Subcutaneous abdominal adipose tissue (tissue), 5 donors: ENCODE measurements at regions not wholly inside any gene's neighbourhood (a gene's known extent, or its start where the extent isn't known, plus 50 kb on each side); places are given as distances from the start of the nearest gene placed in this dataset.

Experiments
- H3K27ac ChIP-seq: one replicate; pipeline ENCODE4 v1.7.0; 2013; ENCODE audit warnings: low read depth, mild to moderate bottlenecking, inconsistent platforms, low read length, moderate library complexity
- H3K27me3 ChIP-seq, 5 donors: one replicate each; pipeline ENCODE4 v1.7.0; 2013; ENCODE audit warnings: low read length in 5 of 5, inconsistent platforms in 1 of 5; ENCODE audit not compliant: control insufficient read depth in 5 of 5, insufficient read depth in 4 of 5
- H3K36me3 ChIP-seq, 5 donors: one replicate each; pipeline ENCODE4 v1.7.0; 2013; ENCODE audit warnings: low read length in 5 of 5; ENCODE audit not compliant: control insufficient read depth in 5 of 5, insufficient read depth in 5 of 5
- H3K4me1 ChIP-seq, 5 donors: one replicate each; pipeline ENCODE4 v1.7.0; 2013; ENCODE audit warnings: low read length in 5 of 5, mild to moderate bottlenecking in 3 of 5, moderate library complexity in 1 of 5; ENCODE audit not compliant: control insufficient read depth in 5 of 5, insufficient read depth in 5 of 5
- H3K4me3 ChIP-seq, 5 donors: one replicate each; pipeline ENCODE4 v1.7.0; 2013; ENCODE audit warnings: low read length in 5 of 5, low read depth in 1 of 5
- H3K9ac ChIP-seq, 5 donors: one replicate each; pipeline ENCODE4 v1.7.0; 2013; ENCODE audit warnings: low read length in 5 of 5, mild to moderate bottlenecking in 4 of 5, moderate library complexity in 3 of 5
- H3K9me3 ChIP-seq, 5 donors: one replicate each; pipeline ENCODE4 v1.7.0; 2013; ENCODE audit warnings: low read length in 5 of 5; ENCODE audit not compliant: control insufficient read depth in 5 of 5
- donor health status: healthy.
- donor health status: healthy.
- donor health status: healthy.
- donor health status: healthy.
- donor health status: healthy.

DNA sequence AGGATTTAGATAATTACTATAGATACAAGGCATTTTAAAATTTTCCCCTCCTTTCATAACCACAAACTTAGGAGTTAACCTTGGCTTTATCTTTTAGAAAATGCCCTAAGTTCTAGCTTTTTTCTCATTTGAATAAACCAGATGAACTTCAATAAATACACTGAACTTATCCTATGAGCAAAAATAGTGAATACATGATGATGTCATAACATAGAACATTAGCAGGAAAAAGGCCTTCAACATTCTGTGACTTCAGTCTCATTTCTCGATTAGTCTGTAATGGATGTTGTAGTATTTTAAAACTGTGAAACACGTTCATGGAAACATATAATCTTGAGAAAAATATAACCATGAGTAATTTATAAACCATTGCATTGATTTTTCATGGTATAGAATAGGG lies 550.7 kb downstream of the PKHD1 start:
- peaks cover 0 to 6% (median 3%) of the 10 kb centered on the region in 5 donors for H3K27me3 ChIP-seq

DNA sequence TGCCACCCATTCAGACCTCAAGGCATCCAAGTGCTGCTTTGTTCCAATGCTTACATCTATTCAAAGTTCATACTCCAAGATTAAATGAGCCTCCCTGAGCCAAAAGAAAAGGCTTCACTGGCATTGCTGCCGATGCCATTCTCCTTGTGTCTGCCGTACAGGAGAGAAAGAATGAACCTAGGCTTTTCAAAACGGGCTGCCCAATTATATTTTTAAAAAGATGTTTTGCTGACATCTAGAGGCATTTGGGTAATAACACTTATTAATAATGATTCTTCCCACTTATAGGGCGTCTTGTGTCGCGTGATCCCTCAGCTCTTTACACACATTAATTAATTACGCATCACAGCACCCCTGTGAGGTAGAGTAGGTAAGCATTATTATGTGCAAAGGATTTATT lies 545.6 kb downstream of the PKHD1 start:
- no peaks in the 10 kb centered on the region for H3K36me3 ChIP-seq
- no peak overlapping the region for H3K4me3 ChIP-seq
- H3K27me3 ChIP-seq, result peaks cover 0 to 6% (median 3%) of the 10 kb centered on the region in 5 donors
- no peak overlapping the region for H3K9ac ChIP-seq
- no peak overlapping the region for H3K27ac ChIP-seq
- no peaks in the 10 kb centered on the region for H3K9me3 ChIP-seq
- no peaks in the 10 kb centered on the region for H3K4me1 ChIP-seq

More for the DNA sequence above, 550.7 kb downstream of the PKHD1 start:
- H3K4me1 ChIP-seq, result peaks cover 0 to 4% (median 0%) of the 10 kb centered on the region in 5 donors
- H3K9me3 ChIP-seq, result no peaks in the 10 kb centered on the region
- H3K27ac ChIP-seq, result no peak overlapping the region
- H3K4me3 ChIP-seq, result no peak overlapping the region
- H3K9ac ChIP-seq, result no peak overlapping the region
- no peaks in the 10 kb centered on the region for H3K36me3 ChIP-seq

DNA sequence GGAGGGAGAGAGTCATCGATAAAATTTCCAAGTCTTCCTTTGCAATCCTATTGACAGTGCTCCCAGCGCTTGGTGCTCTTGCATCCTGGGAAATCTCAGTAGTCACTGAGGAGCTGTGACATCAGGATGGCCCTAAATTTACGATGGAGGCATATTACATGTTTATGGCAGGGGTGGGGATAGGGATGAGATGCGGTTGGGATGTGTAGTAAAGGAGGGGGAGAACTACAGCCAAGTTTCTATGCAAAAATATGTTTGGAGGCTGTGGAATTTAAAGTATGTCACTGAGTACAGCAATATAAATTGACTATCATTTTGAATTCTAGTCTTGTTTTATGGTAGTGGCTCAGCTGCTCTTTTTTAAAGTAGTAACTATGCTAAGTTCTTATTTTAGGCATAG lies 544.9 kb downstream of the PKHD1 start:
- Histone ChIP-seq H3K27ac (no peak overlapping the region), H3K9me3 (no peaks in the 10 kb centered on the region), H3K4me3 (no peak overlapping the region), H3K9ac (no peak overlapping the region), H3K36me3 (no peaks in the 10 kb centered on the region), H3K4me1 (no peaks in the 10 kb centered on the region), H3K27me3 (peaks cover 0 to 6% (median 3%) of the 10 kb centered on the region in 5 donors)

DNA sequence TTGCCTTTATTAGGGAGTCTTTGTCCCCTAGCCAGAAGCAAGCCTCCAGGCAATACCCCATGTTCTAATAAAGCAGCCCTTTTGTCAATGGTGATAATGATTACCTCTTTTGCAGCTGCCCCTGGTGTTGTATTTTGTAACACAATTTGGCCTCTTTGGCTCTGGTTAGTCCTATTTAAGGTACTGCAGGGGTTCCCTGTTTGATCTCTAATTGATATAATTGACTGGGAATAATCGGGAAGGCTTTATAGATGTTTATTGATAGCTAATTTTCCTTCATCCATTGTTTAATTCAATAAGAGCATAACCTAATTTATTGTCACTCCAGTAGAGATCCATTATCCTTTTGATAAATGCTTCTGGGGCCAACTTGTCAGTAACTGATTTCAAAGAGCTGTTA lies 537.2 kb downstream of the PKHD1 start:
- Histone ChIP-seq H3K9me3 (no peaks in the 10 kb centered on the region), H3K4me1 (no peaks in the 10 kb centered on the region), H3K4me3 (no peak overlapping the region), H3K27me3 (peaks cover 0 to 7% (median 0%) of the 10 kb centered on the region in 5 donors), H3K27ac (no peak overlapping the region), H3K36me3 (no peaks in the 10 kb centered on the region), H3K9ac (no peak overlapping the region)

DNA sequence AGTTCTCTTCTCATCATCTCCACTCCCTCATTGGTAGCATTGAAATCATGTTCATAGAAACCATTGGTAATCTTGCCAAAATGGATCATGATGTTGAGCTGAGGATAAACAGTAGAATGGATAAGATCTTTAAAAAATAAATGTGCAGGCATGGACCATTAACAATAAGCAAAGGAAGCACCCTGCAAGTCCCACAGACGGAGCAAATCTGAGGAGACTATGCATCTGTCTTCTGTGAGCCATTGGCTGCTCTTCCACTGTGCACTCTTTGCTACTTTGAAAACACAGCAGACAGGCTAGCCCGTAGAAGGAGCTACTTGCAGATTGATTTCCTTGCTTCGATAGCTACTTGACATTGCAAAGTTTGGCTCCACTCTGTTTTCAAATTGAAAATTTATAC lies 535.0 kb downstream of the PKHD1 start:
- Histone ChIP-seq H3K9ac (no peak overlapping the region), H3K27me3 (peaks cover 0 to 7% (median 0%) of the 10 kb centered on the region in 5 donors), H3K9me3 (no peaks in the 10 kb centered on the region), H3K4me1 (no peaks in the 10 kb centered on the region), H3K36me3 (no peaks in the 10 kb centered on the region), H3K27ac (no peak overlapping the region), H3K4me3 (no peak overlapping the region)

DNA sequence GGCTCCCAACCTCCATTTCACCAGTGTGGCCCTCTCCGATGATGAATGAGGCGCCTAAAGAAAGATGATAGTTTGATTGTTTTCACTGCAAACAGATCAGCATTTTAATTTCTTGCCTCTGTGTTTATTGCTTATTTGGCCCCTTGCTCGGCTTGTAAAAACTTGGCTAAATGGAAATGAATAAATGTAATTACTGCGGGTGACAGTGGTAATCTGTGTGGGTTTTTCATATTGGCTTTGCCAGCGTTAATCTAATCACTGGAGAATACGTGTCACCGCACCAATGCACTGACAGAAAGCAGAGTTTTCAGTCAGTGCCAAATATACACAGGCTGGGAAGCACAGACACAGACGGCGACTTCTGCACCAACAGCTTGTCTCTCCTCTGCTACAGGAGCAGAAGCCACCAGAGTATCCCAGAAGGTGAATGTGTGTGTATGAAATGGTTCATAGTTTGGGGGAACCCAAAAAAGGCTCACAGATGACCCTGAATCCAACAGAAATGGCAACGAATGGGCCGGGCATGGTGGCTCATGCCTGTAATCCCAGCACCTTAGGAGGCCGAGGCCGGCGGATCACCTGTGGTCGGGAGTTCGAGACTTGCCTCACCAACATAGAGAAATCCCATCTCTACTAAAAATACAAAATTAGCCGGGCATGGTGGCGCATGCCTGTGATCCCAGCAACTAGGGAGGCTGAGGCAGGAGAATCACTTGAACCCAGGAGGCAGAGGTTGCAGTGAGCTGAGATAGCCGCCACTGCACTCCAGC lies 534.0 kb downstream of the PKHD1 start:
- Histone ChIP-seq H3K36me3 (no peaks in the 10 kb centered on the region), H3K4me1 (no peaks in the 10 kb centered on the region), H3K27ac (no peak overlapping the region), H3K9ac (no peak overlapping the region), H3K4me3 (no peak overlapping the region), H3K9me3 (no peaks in the 10 kb centered on the region), H3K27me3 (peaks cover 0 to 7% (median 0%) of the 10 kb centered on the region in 5 donors)

DNA sequence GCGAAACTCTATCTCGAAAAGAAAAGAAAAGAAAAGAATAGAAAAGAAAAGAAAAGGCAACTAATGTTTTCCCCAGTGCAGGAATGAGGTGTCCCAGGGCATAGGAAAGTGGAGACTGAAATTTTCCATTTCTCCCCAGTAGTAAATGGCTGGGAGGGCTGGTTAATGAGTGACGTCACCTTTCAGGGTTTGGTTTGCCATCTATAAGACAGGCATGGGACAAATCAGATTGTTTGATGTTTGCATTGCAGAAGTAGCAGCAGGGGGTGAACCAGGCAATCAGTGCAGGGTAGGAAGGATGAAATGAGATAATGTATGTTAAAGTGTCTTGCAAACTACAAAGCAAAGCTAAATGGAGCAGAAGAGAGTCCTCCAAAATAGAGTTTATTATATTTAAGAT lies 533.4 kb downstream of the PKHD1 start:
- Histone ChIP-seq H3K4me1 (no peaks in the 10 kb centered on the region), H3K27ac (no peak overlapping the region), H3K36me3 (no peaks in the 10 kb centered on the region), H3K4me3 (no peak overlapping the region), H3K9ac (no peak overlapping the region), H3K27me3 (peaks cover 0 to 7% (median 0%) of the 10 kb centered on the region in 5 donors), H3K9me3 (no peaks in the 10 kb centered on the region)

DNA sequence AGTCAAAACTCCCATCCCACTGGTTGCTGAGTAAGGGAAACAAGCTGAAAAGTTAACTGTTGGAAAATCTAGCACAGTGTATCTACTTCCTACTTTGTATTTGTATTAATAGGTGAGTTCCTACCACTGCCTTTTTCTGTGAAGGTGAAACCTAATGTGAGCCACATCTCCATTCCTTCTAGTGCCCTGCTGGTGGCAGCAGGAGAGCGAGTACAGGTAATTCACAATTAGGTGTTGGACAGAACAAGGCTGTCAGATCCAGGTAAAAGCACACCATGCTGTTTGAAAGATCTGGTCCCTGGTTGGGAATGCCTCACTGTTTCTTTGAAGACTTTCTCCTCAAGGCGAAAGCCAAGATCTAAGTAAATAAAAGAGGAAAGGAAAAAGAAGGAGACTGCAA lies 528.4 kb downstream of the PKHD1 start:
- no peaks in the 10 kb centered on the region for H3K9me3 ChIP-seq

DNA sequence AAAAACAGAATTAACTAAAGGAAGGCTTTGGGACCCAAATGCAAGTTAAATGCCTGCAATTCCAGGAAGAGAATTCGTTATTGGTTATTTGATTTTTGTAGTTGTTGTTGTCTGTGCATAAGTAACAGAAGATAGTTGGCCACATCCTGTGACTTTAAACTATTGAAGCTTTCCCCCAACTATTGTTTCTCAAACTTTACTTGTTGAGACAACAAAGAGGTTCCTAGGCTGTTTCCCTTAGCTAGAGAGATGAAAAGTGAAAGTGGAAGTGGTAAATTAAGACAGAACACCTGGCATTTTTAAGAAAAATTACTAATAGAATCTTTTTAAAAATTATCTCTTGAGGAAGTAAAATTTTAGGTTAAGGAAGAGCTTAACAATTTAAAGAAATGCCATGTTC lies 525.2 kb downstream of the PKHD1 start:
- no peaks in the 10 kb centered on the region for H3K36me3 ChIP-seq
- no peak overlapping the region for H3K9ac ChIP-seq
- H3K9me3 ChIP-seq, result no peaks in the 10 kb centered on the region
- no peaks in the 10 kb centered on the region for H3K27me3 ChIP-seq
- H3K27ac ChIP-seq, result no peak overlapping the region
- no peaks in the 10 kb centered on the region for H3K4me1 ChIP-seq
- no peak overlapping the region for H3K4me3 ChIP-seq

More for the DNA sequence above, 528.4 kb downstream of the PKHD1 start:
- Histone ChIP-seq H3K4me1 (no peaks in the 10 kb centered on the region), H3K36me3 (no peaks in the 10 kb centered on the region), H3K27ac (no peak overlapping the region), H3K4me3 (no peak overlapping the region), H3K9ac (no peak overlapping the region), H3K27me3 (no peaks in the 10 kb centered on the region)
